ENCODE measurements at regions not wholly inside any gene's neighbourhood (a gene's known extent, or its start where the extent isn't known, plus 50 kb on each side); places are given as distances from the start of the nearest gene placed in this dataset.

DNA sequence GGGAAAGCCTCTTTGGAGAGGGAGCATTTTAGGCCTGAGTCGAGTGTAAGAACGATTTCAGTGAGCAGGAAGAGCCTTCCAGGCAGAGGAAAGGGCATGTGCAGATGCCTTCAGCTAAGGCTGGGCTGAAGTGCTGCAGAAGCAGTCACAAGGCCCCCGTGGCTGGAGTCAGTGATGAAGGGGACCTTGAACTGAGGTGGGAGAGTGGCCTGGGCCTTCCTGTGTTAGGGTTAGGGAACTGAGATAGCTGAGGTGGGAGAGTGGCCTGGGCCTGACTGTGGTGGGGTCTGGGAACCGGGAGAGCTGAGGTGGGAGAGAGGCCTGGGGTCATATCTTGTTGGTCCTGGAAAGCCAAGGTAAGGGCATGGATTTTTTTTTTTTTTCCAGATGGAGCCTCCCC lies 50.9 kb upstream of the ETV3 start:
- peaks cover 31% of the 10 kb centered on the region for H3K27me3 ChIP-seq
- TF ChIP-seq, protein P1, sequence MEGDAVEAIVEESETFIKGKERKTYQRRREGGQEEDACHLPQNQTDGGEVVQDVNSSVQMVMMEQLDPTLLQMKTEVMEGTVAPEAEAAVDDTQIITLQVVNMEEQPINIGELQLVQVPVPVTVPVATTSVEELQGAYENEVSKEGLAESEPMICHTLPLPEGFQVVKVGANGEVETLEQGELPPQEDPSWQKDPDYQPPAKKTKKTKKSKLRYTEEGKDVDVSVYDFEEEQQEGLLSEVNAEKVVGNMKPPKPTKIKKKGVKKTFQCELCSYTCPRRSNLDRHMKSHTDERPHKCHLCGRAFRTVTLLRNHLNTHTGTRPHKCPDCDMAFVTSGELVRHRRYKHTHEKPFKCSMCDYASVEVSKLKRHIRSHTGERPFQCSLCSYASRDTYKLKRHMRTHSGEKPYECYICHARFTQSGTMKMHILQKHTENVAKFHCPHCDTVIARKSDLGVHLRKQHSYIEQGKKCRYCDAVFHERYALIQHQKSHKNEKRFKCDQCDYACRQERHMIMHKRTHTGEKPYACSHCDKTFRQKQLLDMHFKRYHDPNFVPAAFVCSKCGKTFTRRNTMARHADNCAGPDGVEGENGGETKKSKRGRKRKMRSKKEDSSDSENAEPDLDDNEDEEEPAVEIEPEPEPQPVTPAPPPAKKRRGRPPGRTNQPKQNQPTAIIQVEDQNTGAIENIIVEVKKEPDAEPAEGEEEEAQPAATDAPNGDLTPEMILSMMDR (IDR thresholded peaks at IDR 0.05; ENCODE audit: low read depth, low read length): no peak

More for the DNA sequence above, 50.9 kb upstream of the ETV3 start:
- Histone ChIP-seq H3K36me3 (no peaks in the 10 kb centered on the region), H3K4me1 (no peaks in the 10 kb centered on the region), H3K9me3 (no peaks in the 10 kb centered on the region), H3K4me3 (ENCODE audit: low read depth, low read length) (no peak overlapping the region)
- DNase-seq: no peak

All from BE2C (cell line).